HCT116 (cell line): ENCODE measurements at regions not wholly inside any gene's neighbourhood (a gene's known extent, or its start where the extent isn't known, plus 50 kb on each side); places are given as distances from the start of the nearest gene placed in this dataset.

Experiments
- ATAC-seq: fragments of 200-7000 bp; cut with Tn5 transposase; 2 replicates; pipeline ENCODE4 v1.9.1; 2020; ENCODE audit warnings: mild to moderate bottlenecking, moderate library complexity
- BruUV-seq: library from RNA; stranded (reverse); fragments of 400-500 nt; replicated peaks from 2 replicates; lab custom pipeline; 2021; lab: Mats Ljungman, UMichigan
- CTCF ChIA-PET: fragments of 300-600 bp; sonication (Branson Sonifier 250); formaldehyde crosslinking; loops from one replicate; lab custom pipeline; 2021; ENCODE audit warnings: antibody characterized with exemption; lab: Charles Lee
- POLR2A ChIA-PET: fragments of 300-600, 350-600 bp; sonication (Branson Sonifier 250); formaldehyde crosslinking; loops from one replicate; lab custom pipeline; 2021; ENCODE audit warnings: antibody characterized with exemption; lab: Charles Lee
- RAD21 ChIA-PET, 2 experiments: fragments of 300-600 bp; sonication (Branson Sonifier 250); formaldehyde crosslinking; loops; one replicate each; lab custom pipeline; 2023; ENCODE audit warnings: low total read pairs in 2 of 2; ENCODE audit not compliant: uncharacterized antibody in 2 of 2, unreplicated experiment in 2 of 2, low non-redundant PET in 1 of 2; lab: Charles Lee
- DNase-seq: peaks from one replicate; pipeline ENCODE4 v3.0.0-alpha.2; 2010; ENCODE audit warnings: low read depth, low spot score
- H2AFZ ChIP-seq: fragments of 200-600 bp; shearing (Covaris generic), sonication (generic); 2 replicates; pipeline ENCODE4 v1.6.1; 2017; ENCODE audit warnings: low read depth, mixed run types, mixed read lengths, antibody characterized with exemption, low read length; ENCODE audit not compliant: poor library complexity, severe bottlenecking
- H3K27ac ChIP-seq: 2 replicates; pipeline ENCODE4 v1.5.1; 2012; ENCODE audit warnings: low read depth, low read length
- H3K27me3 ChIP-seq: fragments of 200-600 bp; sonication (generic); 2 replicates; pipeline ENCODE4 v1.6.1; 2016; ENCODE audit warnings: mixed run types, low read length, mixed read lengths; ENCODE audit not compliant: insufficient read depth
- H3K36me3 ChIP-seq, 2 experiments: fragments of 200-500 bp in 1 of 2; fragments of 200-600 bp in 1 of 2; sonication (Bioruptor generic) in 1 of 2; sonication (generic) in 1 of 2; 2 replicates each; pipeline versions ENCODE4 v1.5.1 to v1.6.1; 2014 to 2016; ENCODE audit warnings: low read length in 2 of 2, inconsistent platforms in 1 of 2, mixed read lengths in 1 of 2, mixed run types in 1 of 2; ENCODE audit not compliant: insufficient read depth in 2 of 2, control insufficient read depth in 1 of 2
- H3K4me1 ChIP-seq, 2 experiments: fragments of 200-600 bp in 1 of 2; sonication (generic) in 1 of 2; 2 replicates each; pipeline versions ENCODE4 v1.5.1 to v1.6.1; 2012 to 2017; ENCODE audit warnings: low read length in 2 of 2, inconsistent platforms in 1 of 2, mild to moderate bottlenecking in 1 of 2, mixed read lengths in 1 of 2, mixed run types in 1 of 2, moderate library complexity in 1 of 2; ENCODE audit not compliant: insufficient read depth in 2 of 2, control insufficient read depth in 1 of 2
- H3K4me2 ChIP-seq: fragments of 200-600 bp; sonication (generic); 2 replicates; pipeline ENCODE4 v1.6.1; 2017; ENCODE audit warnings: mixed run types, low read length, mixed read lengths
- H3K4me3 ChIP-seq, 2 experiments: fragments of 200-600 bp in 1 of 2; sonication (generic) in 1 of 2; replicated peaks in 1 of 2; 2 replicates each; pipeline ENCODE4 v1.5.1; 2011 to 2016; ENCODE audit warnings: low read length in 2 of 2, control low read depth in 1 of 2, low read depth in 1 of 2, mild to moderate bottlenecking in 1 of 2, mixed read lengths in 1 of 2, mixed run types in 1 of 2
- H3K79me2 ChIP-seq: fragments of 200-600 bp; sonication (generic); 2 replicates; pipeline ENCODE4 v1.6.1; 2017; ENCODE audit warnings: mild to moderate bottlenecking, mixed run types, low read length, moderate library complexity, mixed read lengths; ENCODE audit not compliant: insufficient read depth
- H3K9ac ChIP-seq: fragments of 200-600 bp; sonication (generic); 2 replicates; pipeline ENCODE4 v1.6.1; 2016; ENCODE audit warnings: low read length, mixed read lengths
- H3K9me2 ChIP-seq: fragments of 200-600 bp; sonication (generic), shearing (Covaris generic); 2 replicates; pipeline ENCODE4 v1.6.1; 2017; ENCODE audit warnings: mixed run types, mild to moderate bottlenecking, moderate library complexity; ENCODE audit not compliant: insufficient read depth
- H3K9me3 ChIP-seq, 2 experiments: fragments of 200-500 bp in 1 of 2; fragments of 200-600 bp in 1 of 2; sonication (Bioruptor generic) in 1 of 2; sonication (generic) in 1 of 2; 2 replicates each; pipeline ENCODE4 v1.6.1; 2014 to 2017; ENCODE audit warnings: low read length in 2 of 2, mixed read lengths in 2 of 2, inconsistent platforms in 1 of 2, low read depth in 1 of 2, mild to moderate bottlenecking in 1 of 2, mixed run types in 1 of 2, moderate library complexity in 1 of 2; ENCODE audit not compliant: control insufficient read depth in 1 of 2, insufficient read depth in 1 of 2
- H4K20me1 ChIP-seq: fragments of 200-600 bp; sonication (generic), shearing (Covaris generic); 2 replicates; pipeline ENCODE4 v1.6.1; 2017; ENCODE audit warnings: mixed run types, mild to moderate bottlenecking, moderate library complexity; ENCODE audit not compliant: insufficient read depth
- CBX3 ChIP-seq: IDR thresholded peaks from 2 replicates; pipeline ENCODE4 v1.6.1; 2012; ENCODE audit warnings: low read depth
- EGR1 ChIP-seq: IDR thresholded peaks from 2 replicates; pipeline ENCODE4 v1.6.1; 2012; ENCODE audit warnings: low read depth
- EZH2 ChIP-seq: fragments of 200-600 bp; sonication (generic); IDR thresholded peaks from 2 replicates; pipeline ENCODE4 v1.6.1; 2017; ENCODE audit warnings: antibody characterized with exemption, mixed run types
- FOSL1 ChIP-seq: IDR thresholded peaks from 2 replicates; pipeline ENCODE4 v1.6.1; 2012; ENCODE audit warnings: low read depth
- JUND ChIP-seq: IDR thresholded peaks from 2 replicates; pipeline ENCODE4 v1.6.1; 2012
- POLR2A ChIP-seq: IDR thresholded peaks from 2 replicates; pipeline ENCODE4 v1.7.0; 2011; ENCODE audit warnings: borderline replicate concordance; ENCODE audit not compliant: insufficient read depth, insufficient read length; ENCODE audit errors: extremely low read depth
- POLR2AphosphoS5 ChIP-seq: IDR thresholded peaks from 2 replicates; pipeline ENCODE4 v1.6.1; 2011; ENCODE audit warnings: mild to moderate bottlenecking, low read depth, low read length, moderate library complexity
- RAD21 ChIP-seq: IDR thresholded peaks from 2 replicates; pipeline ENCODE4 v1.6.1; 2012; ENCODE audit warnings: low read depth, mild to moderate bottlenecking
- SP1 ChIP-seq: IDR thresholded peaks from 2 replicates; pipeline ENCODE4 v1.6.1; 2012; ENCODE audit warnings: low read depth
- SRF ChIP-seq: IDR thresholded peaks from 2 replicates; pipeline ENCODE4 v1.6.1; 2012; ENCODE audit warnings: low read depth
- TCF7L2 ChIP-seq: IDR thresholded peaks from 2 replicates; pipeline ENCODE4 v1.7.0; 2011; ENCODE audit warnings: borderline replicate concordance, inconsistent platforms; ENCODE audit not compliant: insufficient read depth, insufficient read length; ENCODE audit errors: extremely low read depth
- YY1 ChIP-seq: IDR thresholded peaks from 2 replicates; pipeline ENCODE4 v1.6.1; 2011; ENCODE audit warnings: low read length, low read depth, moderate library complexity, mild to moderate bottlenecking; ENCODE audit not compliant: insufficient replicate concordance; ENCODE audit errors: extremely low read depth
- ZNF274 ChIP-seq: fragments of 200-500 bp; sonication (Bioruptor generic); IDR thresholded peaks from 2 replicates; pipeline ENCODE4 v1.6.1; 2014; ENCODE audit warnings: mild to moderate bottlenecking, low read depth, low read length, inconsistent platforms
- intact Hi-C: fragments of 100-400 bp; cut with micrococcal nuclease; formaldehyde crosslinking; loops from 2 replicates; pipeline ENCODE4 v1.10.0; 2022
- TF ChIP-seq, protein P1 (sequence below): IDR thresholded peaks from 2 replicates; pipeline ENCODE4 v1.6.1; 2012
- TF ChIP-seq, protein P2 (sequence below): IDR thresholded peaks from 2 replicates; pipeline ENCODE4 v1.6.1; 2012
- TF ChIP-seq, protein P3 (sequence below): IDR thresholded peaks from 2 replicates; pipeline ENCODE4 v1.6.1; 2012; ENCODE audit warnings: low read depth
- TF ChIP-seq, protein P4 (sequence below), 3 experiments: fragments of 200-600 bp in 1 of 3; sonication (generic) in 1 of 3; IDR thresholded peaks in 2 of 3; conservative IDR thresholded peaks in 1 of 3; 2 replicates each; pipeline ENCODE4 v1.5.1; 2012 to 2017; ENCODE audit warnings: low read depth in 2 of 3, low read length in 2 of 3, antibody characterized with exemption in 1 of 3, borderline replicate concordance in 1 of 3, control low read depth in 1 of 3, mild to moderate bottlenecking in 1 of 3, mixed read lengths in 1 of 3, mixed run types in 1 of 3, moderate library complexity in 1 of 3; ENCODE audit not compliant: insufficient read depth in 1 of 3

DNA sequence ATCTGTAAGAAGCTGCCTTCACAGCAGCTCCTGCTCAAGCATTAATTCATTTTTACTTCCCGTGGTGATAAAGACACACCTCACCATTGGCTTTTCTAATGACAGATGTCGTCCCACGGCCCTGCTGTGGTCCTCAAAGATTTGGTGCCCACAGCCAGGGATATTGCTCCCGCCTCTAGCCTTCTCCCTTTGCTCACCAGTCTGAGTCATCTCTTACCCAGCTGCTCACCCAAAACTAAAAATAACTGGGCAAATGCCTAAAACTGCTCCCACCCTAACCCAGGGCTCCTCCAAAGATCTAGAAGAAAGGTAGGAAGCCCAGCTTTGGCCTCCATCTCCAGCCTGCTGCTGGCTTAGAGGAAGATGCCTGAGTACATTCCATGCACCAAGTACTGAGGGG lies 371.1 kb upstream of the ZNF507 start:
- ChIA-PET CTCF (no interaction called here), RAD21 (no interaction called here), POLR2A (no interaction called here)
- Histone ChIP-seq H3K4me1 (no peaks in the 10 kb centered on the region), H3K4me3 (no peak overlapping the region), H2AFZ (no peak overlapping the region), H3K9me3 (peaks cover 8 to 30% of the 10 kb centered on the region in 2 experiments; a peak in 2 of 4 replicates), H4K20me1 (no peaks in the 10 kb centered on the region), H3K36me3 (no peaks in the 10 kb centered on the region), H3K9ac (no peak overlapping the region), H3K4me2 (no peak overlapping the region), H3K79me2 (no peaks in the 10 kb centered on the region), H3K27ac (no peak overlapping the region), H3K27me3 (no peaks in the 10 kb centered on the region), H3K9me2 (no peaks in the 10 kb centered on the region)
- TF ChIP-seq, protein P1, sequence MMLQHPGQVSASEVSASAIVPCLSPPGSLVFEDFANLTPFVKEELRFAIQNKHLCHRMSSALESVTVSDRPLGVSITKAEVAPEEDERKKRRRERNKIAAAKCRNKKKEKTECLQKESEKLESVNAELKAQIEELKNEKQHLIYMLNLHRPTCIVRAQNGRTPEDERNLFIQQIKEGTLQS, result no peak
- TF ChIP-seq POLR2A, result no peak
- no peak for TF ChIP-seq EZH2
- TF ChIP-seq FOSL1, result no peak
- TF ChIP-seq RAD21, result no peak
- no peak for TF ChIP-seq POLR2AphosphoS5
- no peak for TF ChIP-seq SP1
- no peak for TF ChIP-seq CBX3
- no peak for TF ChIP-seq YY1
- TF ChIP-seq JUND, result no peak
- no peak for TF ChIP-seq ZNF274
- DNase-seq (no peak), ATAC-seq (no peak)
- no TSS peak for BruUV-seq
- intact Hi-C loops, result no loop called here

DNA sequence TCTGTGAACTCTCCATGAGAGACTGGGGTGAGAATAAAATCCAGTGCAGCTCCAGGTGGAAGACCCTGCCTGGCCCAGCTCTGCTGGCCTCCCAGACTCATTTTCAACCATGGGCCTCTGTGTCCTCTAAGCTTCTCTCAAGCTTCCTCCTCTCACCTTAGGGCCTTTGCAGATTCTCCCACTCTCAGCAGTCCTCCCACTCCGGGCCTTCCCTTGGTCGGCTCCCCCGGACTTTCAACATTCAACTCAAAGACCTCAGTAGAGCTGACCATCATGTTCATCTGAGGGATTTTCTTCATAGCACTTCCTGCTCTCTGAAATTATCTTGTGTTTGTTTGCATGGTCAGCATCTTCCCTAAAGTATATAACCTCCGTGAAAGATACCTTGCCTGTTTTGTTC lies 370.5 kb upstream of the ZNF507 start:
- no peak for ATAC-seq
- ChIA-PET RAD21 (no interaction called here), CTCF (no interaction called here), POLR2A (no interaction called here)
- Histone ChIP-seq H3K27ac (no peak overlapping the region), H4K20me1 (no peaks in the 10 kb centered on the region), H3K27me3 (no peaks in the 10 kb centered on the region), H3K9me2 (no peaks in the 10 kb centered on the region), H3K36me3 (no peaks in the 10 kb centered on the region), H3K4me3 (no peak overlapping the region), H3K79me2 (no peaks in the 10 kb centered on the region), H3K4me2 (no peak overlapping the region), H3K9ac (no peak overlapping the region), H2AFZ (no peak overlapping the region), H3K4me1 (no peaks in the 10 kb centered on the region), H3K9me3 (peaks cover 10 to 33% of the 10 kb centered on the region in 2 experiments; a peak in 2 of 4 replicates)
- BruUV-seq, result no TSS peak
- TF ChIP-seq, protein P2, sequence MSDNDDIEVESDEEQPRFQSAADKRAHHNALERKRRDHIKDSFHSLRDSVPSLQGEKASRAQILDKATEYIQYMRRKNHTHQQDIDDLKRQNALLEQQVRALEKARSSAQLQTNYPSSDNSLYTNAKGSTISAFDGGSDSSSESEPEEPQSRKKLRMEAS, result no peak
- TF ChIP-seq EGR1 (no peak), POLR2A (no peak), FOSL1 (no peak), EZH2 (no peak), TCF7L2 (no peak), SP1 (no peak), SRF (no peak)
- TF ChIP-seq, protein P3, sequence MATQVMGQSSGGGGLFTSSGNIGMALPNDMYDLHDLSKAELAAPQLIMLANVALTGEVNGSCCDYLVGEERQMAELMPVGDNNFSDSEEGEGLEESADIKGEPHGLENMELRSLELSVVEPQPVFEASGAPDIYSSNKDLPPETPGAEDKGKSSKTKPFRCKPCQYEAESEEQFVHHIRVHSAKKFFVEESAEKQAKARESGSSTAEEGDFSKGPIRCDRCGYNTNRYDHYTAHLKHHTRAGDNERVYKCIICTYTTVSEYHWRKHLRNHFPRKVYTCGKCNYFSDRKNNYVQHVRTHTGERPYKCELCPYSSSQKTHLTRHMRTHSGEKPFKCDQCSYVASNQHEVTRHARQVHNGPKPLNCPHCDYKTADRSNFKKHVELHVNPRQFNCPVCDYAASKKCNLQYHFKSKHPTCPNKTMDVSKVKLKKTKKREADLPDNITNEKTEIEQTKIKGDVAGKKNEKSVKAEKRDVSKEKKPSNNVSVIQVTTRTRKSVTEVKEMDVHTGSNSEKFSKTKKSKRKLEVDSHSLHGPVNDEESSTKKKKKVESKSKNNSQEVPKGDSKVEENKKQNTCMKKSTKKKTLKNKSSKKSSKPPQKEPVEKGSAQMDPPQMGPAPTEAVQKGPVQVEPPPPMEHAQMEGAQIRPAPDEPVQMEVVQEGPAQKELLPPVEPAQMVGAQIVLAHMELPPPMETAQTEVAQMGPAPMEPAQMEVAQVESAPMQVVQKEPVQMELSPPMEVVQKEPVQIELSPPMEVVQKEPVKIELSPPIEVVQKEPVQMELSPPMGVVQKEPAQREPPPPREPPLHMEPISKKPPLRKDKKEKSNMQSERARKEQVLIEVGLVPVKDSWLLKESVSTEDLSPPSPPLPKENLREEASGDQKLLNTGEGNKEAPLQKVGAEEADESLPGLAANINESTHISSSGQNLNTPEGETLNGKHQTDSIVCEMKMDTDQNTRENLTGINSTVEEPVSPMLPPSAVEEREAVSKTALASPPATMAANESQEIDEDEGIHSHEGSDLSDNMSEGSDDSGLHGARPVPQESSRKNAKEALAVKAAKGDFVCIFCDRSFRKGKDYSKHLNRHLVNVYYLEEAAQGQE, result no peak
- TF ChIP-seq, protein P4, sequence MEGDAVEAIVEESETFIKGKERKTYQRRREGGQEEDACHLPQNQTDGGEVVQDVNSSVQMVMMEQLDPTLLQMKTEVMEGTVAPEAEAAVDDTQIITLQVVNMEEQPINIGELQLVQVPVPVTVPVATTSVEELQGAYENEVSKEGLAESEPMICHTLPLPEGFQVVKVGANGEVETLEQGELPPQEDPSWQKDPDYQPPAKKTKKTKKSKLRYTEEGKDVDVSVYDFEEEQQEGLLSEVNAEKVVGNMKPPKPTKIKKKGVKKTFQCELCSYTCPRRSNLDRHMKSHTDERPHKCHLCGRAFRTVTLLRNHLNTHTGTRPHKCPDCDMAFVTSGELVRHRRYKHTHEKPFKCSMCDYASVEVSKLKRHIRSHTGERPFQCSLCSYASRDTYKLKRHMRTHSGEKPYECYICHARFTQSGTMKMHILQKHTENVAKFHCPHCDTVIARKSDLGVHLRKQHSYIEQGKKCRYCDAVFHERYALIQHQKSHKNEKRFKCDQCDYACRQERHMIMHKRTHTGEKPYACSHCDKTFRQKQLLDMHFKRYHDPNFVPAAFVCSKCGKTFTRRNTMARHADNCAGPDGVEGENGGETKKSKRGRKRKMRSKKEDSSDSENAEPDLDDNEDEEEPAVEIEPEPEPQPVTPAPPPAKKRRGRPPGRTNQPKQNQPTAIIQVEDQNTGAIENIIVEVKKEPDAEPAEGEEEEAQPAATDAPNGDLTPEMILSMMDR (IDR thresholded peaks at IDR 0.05 in 2 of 3, conservative IDR thresholded peaks at IDR 0.05 in 1 of 3; ENCODE audit: borderline replicate concordance in 1 of 3, insufficient read depth in 1 of 3, low read depth in 2 of 3, low read length in 2 of 3), result no peak
- intact Hi-C loops, result no loop called here
- no peak for DNase-seq
